Retinal pigment epithelial cell (primary cell): ENCODE measurements at regions not wholly inside any gene's neighbourhood (a gene's known extent, or its start where the extent isn't known, plus 50 kb on each side); places are given as distances from the start of the nearest gene placed in this dataset.

Experiments used
- DNase-seq: peaks from one replicate; pipeline ENCODE4 v3.0.0-alpha.2; 2010; ENCODE audit warnings: low read depth
- H3K4me3 ChIP-seq: 2 replicates; pipeline ENCODE4 v1.5.1; 2011; ENCODE audit warnings: mild to moderate bottlenecking, low read length, control low read depth, moderate library complexity
- CTCF ChIP-seq: conservative IDR thresholded peaks from 2 replicates; pipeline ENCODE4 v1.5.1; 2011; ENCODE audit warnings: low read depth, low read length, control low read depth, inconsistent platforms

GRCh38 chr9:108628316-108628715 is 227.5 kb downstream of the ACTL7B start:
- no peak overlapping the region for H3K4me3 ChIP-seq
- no peak for TF ChIP-seq CTCF
- DNase-seq = no peak

GRCh38 chr9:108626743-108627142 is 229.0 kb downstream of the ACTL7B start:
- DNase-seq = no peak
- H3K4me3 ChIP-seq = no peak overlapping the region
- TF ChIP-seq CTCF = no peak

- DNase-seq = no peak
- H3K4me3 ChIP-seq = no peak overlapping the region
- TF ChIP-seq CTCF = no peak
Measured at GRCh38 chr9:108621991-108622855, 233.6 kb downstream of the ACTL7B start.

GRCh38 chr9:108620767-108621166 is 235.0 kb downstream of the ACTL7B start:
- no peak for DNase-seq
- TF ChIP-seq CTCF = no peak
- H3K4me3 ChIP-seq = no peak overlapping the region

- no peak for TF ChIP-seq CTCF
- H3K4me3 ChIP-seq = no peak overlapping the region
- no peak for DNase-seq
Measured at GRCh38 chr9:108618906-108619550, 236.8 kb downstream of the ACTL7B start.

GRCh38 chr9:108617676-108618075 is 238.1 kb downstream of the ACTL7B start:
- DNase-seq = no peak

More at GRCh38 chr9:108617676-108618075, 238.1 kb downstream of the ACTL7B start:
- no peak for TF ChIP-seq CTCF
- H3K4me3 ChIP-seq = no peak overlapping the region
